HEK293 (cell line): ENCODE measurements at regions not wholly inside any gene's neighbourhood (a gene's known extent, or its start where the extent isn't known, plus 50 kb on each side); places are given as distances from the start of the nearest gene placed in this dataset.
A peak's percentile ranks its signal among the peaks of the same experiment; 100 is the strongest.

Source experiments
- CTCF ChIA-PET: fragments of 350-600 bp; formaldehyde crosslinking; extraction: SDS; loops from one replicate; lab custom pipeline; 2021; ENCODE audit warnings: antibody characterized with exemption; lab: Yijun Ruan, JAX
- POLR2A ChIA-PET: fragments of 300-600 bp; formaldehyde crosslinking; extraction: SDS; loops from one replicate; lab custom pipeline; 2020; ENCODE audit warnings: antibody characterized with exemption, inconsistent platforms; lab: Yijun Ruan, JAX
- H3K27ac ChIP-seq: fragments of 200-500 bp; sonication (Bioruptor generic); 2 replicates; pipeline ENCODE4 v1.5.1; 2014; ENCODE audit warnings: low read depth, low read length, control low read depth, inconsistent platforms; ENCODE audit errors: extremely low read depth
- H3K36me3 ChIP-seq, 2 experiments: fragments of 200-500 bp in 1 of 2; sonication (Bioruptor generic) in 1 of 2; 1 replicate in 1 of 2; 2 replicates in 1 of 2; pipeline ENCODE4 v1.5.1; 2014 to 2017; ENCODE audit warnings: inconsistent platforms in 2 of 2, low read length in 2 of 2; ENCODE audit not compliant: control insufficient read depth in 2 of 2, insufficient read depth in 1 of 2
- H3K4me1 ChIP-seq: fragments of 200-500 bp; sonication (Bioruptor generic); 2 replicates; pipeline ENCODE4 v1.5.1; 2014; ENCODE audit warnings: mild to moderate bottlenecking, low read length, inconsistent platforms; ENCODE audit not compliant: control insufficient read depth, insufficient read depth
- H3K4me3 ChIP-seq: 2 replicates; pipeline ENCODE4 v1.5.1; 2011; ENCODE audit warnings: low read depth, mild to moderate bottlenecking, control low read depth, low read length, moderate library complexity
- H3K9me3 ChIP-seq: fragments of 200-500 bp; sonication (Bioruptor generic); 2 replicates; pipeline ENCODE4 v1.5.1; 2014; ENCODE audit warnings: low read depth, low read length, inconsistent platforms; ENCODE audit not compliant: control insufficient read depth, insufficient read depth
- BCL11A ChIP-seq: fragments of 450-650 bp; formaldehyde crosslinking; IDR thresholded peaks from 2 replicates; pipeline ENCODE4 v1.5.1; 2016; ENCODE audit warnings: low read depth, missing biosample characterization, missing genetic modification characterization
- GLI2 ChIP-seq: fragments of 450-650 bp; formaldehyde crosslinking; IDR thresholded peaks from 2 replicates; pipeline ENCODE4; 2017; ENCODE audit warnings: missing biosample characterization, missing genetic modification characterization, low read depth, borderline replicate concordance
- HOXD13 ChIP-seq: sonication (generic); formaldehyde crosslinking; IDR thresholded peaks from 2 replicates; pipeline ENCODE4 v1.8.0; 2022; ENCODE audit warnings: missing genetic modification reagents, borderline replicate concordance
- KLF10 ChIP-seq: fragments of 450-650 bp; IDR thresholded peaks from 2 replicates; pipeline ENCODE4 v1.5.1; 2018; ENCODE audit warnings: missing biosample characterization, mild to moderate bottlenecking, missing genetic modification characterization
- KLF16 ChIP-seq: fragments of 450-650 bp; formaldehyde crosslinking; IDR thresholded peaks from 2 replicates; pipeline ENCODE4 v1.5.1; 2017; ENCODE audit warnings: missing biosample characterization, missing genetic modification characterization
- KLF8 ChIP-seq: fragments of 450-650 bp; formaldehyde crosslinking; IDR thresholded peaks from 2 replicates; pipeline ENCODE4 v1.5.1; 2016; ENCODE audit warnings: missing biosample characterization, missing genetic modification characterization
- MEIS1 ChIP-seq: sonication (generic); formaldehyde crosslinking; IDR thresholded peaks from 2 replicates; pipeline ENCODE4 v1.8.1; 2022; ENCODE audit warnings: missing genetic modification reagents, mild to moderate bottlenecking, borderline replicate concordance
- OSR2 ChIP-seq: fragments of 450-650 bp; formaldehyde crosslinking; IDR thresholded peaks from 2 replicates; pipeline ENCODE4 v1.5.1; 2016; ENCODE audit warnings: missing biosample characterization, missing genetic modification characterization
- PRDM4 ChIP-seq: fragments of 450-650 bp; formaldehyde crosslinking; IDR thresholded peaks from 2 replicates; pipeline ENCODE4 v1.5.1; 2017; ENCODE audit warnings: missing biosample characterization, missing genetic modification characterization
- SALL2 ChIP-seq: fragments of 450-650 bp; formaldehyde crosslinking; IDR thresholded peaks from 2 replicates; pipeline ENCODE4 v1.5.0; 2017; ENCODE audit warnings: missing biosample characterization, mild to moderate bottlenecking, missing genetic modification characterization, borderline replicate concordance
- SCRT2 ChIP-seq: fragments of 450-650 bp; formaldehyde crosslinking; IDR thresholded peaks from 2 replicates; pipeline ENCODE4 v1.5.1; 2016; ENCODE audit warnings: missing biosample characterization, missing genetic modification characterization
- ZBTB21 ChIP-seq: fragments of 450-650 bp; formaldehyde crosslinking; IDR thresholded peaks from 2 replicates; pipeline ENCODE4 v1.5.1; 2017; ENCODE audit warnings: missing biosample characterization, missing genetic modification characterization
- ZBTB49 ChIP-seq: fragments of 450-650 bp; formaldehyde crosslinking; IDR thresholded peaks from 2 replicates; pipeline ENCODE4 v1.5.1; 2016; ENCODE audit warnings: missing biosample characterization, missing genetic modification characterization, low read depth
- ZBTB8A ChIP-seq: fragments of 450-650 bp; formaldehyde crosslinking; IDR thresholded peaks from 2 replicates; pipeline ENCODE4 v1.5.1; 2016; ENCODE audit warnings: missing biosample characterization, missing genetic modification characterization
- ZNF311 ChIP-seq: fragments of 450-650 bp; formaldehyde crosslinking; IDR thresholded peaks from 2 replicates; pipeline ENCODE4 v1.5.1; 2017; ENCODE audit warnings: missing biosample characterization, missing genetic modification characterization, borderline replicate concordance
- ZNF391 ChIP-seq: fragments of 450-650 bp; formaldehyde crosslinking; IDR thresholded peaks from 2 replicates; pipeline ENCODE4 v1.5.1; 2016; ENCODE audit warnings: low read depth, missing biosample characterization, missing genetic modification characterization, borderline replicate concordance
- ZNF394 ChIP-seq: fragments of 450-650 bp; formaldehyde crosslinking; IDR thresholded peaks from 2 replicates; pipeline ENCODE4 v1.5.1; 2016; ENCODE audit warnings: missing biosample characterization, missing genetic modification characterization, mild to moderate bottlenecking, moderate library complexity, borderline replicate concordance
- ZNF560 ChIP-seq: fragments of 450-650 bp; formaldehyde crosslinking; IDR thresholded peaks from 2 replicates; pipeline ENCODE4 v1.5.1; 2017; ENCODE audit warnings: missing biosample characterization, missing genetic modification characterization, borderline replicate concordance
- ZNF571 ChIP-seq: fragments of 450-650 bp; formaldehyde crosslinking; IDR thresholded peaks from 2 replicates; pipeline ENCODE4 v1.5.0; 2017; ENCODE audit warnings: missing biosample characterization, missing genetic modification characterization
- ZNF654 ChIP-seq: fragments of 450-650 bp; formaldehyde crosslinking; IDR thresholded peaks from 2 replicates; pipeline ENCODE4 v1.5.1; 2016; ENCODE audit warnings: low read depth, missing biosample characterization, missing genetic modification characterization
- ZNF660 ChIP-seq: fragments of 450-650 bp; IDR thresholded peaks from 2 replicates; pipeline ENCODE4 v1.5.1; 2018; ENCODE audit warnings: missing biosample characterization, mild to moderate bottlenecking, missing genetic modification characterization
- ZNF670 ChIP-seq: fragments of 450-650 bp; formaldehyde crosslinking; IDR thresholded peaks from 2 replicates; pipeline ENCODE4 v1.5.1; 2016; ENCODE audit warnings: missing biosample characterization, missing genetic modification characterization, low read depth

GRCh38 chr13:79709471-79709870 lies 228.5 kb downstream of the NDFIP2 start (continued):
- TF ChIP-seq PRDM4 (tag by site-specific recombination), result no peak
- no peak for TF ChIP-seq KLF10 (tag by site-specific recombination)
- TF ChIP-seq ZNF391 (tag by site-specific recombination), result no peak
- no peak for TF ChIP-seq OSR2
- no peak for TF ChIP-seq HOXD13 (CRISPR knock-in tag)
- TF ChIP-seq MEIS1 (CRISPR knock-in tag), result no peak
- TF ChIP-seq ZNF654, result no peak
- no peak for TF ChIP-seq ZNF670 (tag by site-specific recombination)
- no peak for TF ChIP-seq ZBTB21

- Histone ChIP-seq H3K9me3 (no peaks in the 10 kb centered on the region), H3K27ac (no peak overlapping the region), H3K4me3 (no peak overlapping the region), H3K4me1 (no peaks in the 10 kb centered on the region), H3K36me3 (no peaks in the 10 kb centered on the region)
- TF ChIP-seq ZNF311 (no peak), ZBTB8A (tag by site-specific recombination) (no peak), ZNF571 (no peak), ZNF660 (tag by site-specific recombination) (no peak), ZBTB49 (no peak), SALL2 (no peak), KLF8 (no peak), GLI2 (no peak), KLF16 (tag by site-specific recombination) (no peak), ZNF560 (no peak), ZNF394 (tag by site-specific recombination) (no peak)
- ChIA-PET POLR2A (no interaction called here), CTCF (no interaction called here)
Measured at GRCh38 chr13:79703772-79704171, 222.8 kb downstream of the NDFIP2 start.

- Histone ChIP-seq H3K9me3 (no peaks in the 10 kb centered on the region), H3K36me3 (no peaks in the 10 kb centered on the region), H3K4me3 (no peak overlapping the region), H3K4me1 (no peaks in the 10 kb centered on the region), H3K27ac (no peak overlapping the region)
- ChIA-PET CTCF (no interaction called here), POLR2A (no interaction called here)
- TF ChIP-seq BCL11A (no peak), SCRT2 (tag by site-specific recombination) (peak; percentile 46; the same call in 1 of the 2 replicates)
Measured at GRCh38 chr13:79695754-79696153, 214.8 kb downstream of the NDFIP2 start.
